NT2/D1 (cell line): ENCODE measurements at regions not wholly inside any gene's neighbourhood (a gene's known extent, or its start where the extent isn't known, plus 50 kb on each side); places are given as distances from the start of the nearest gene placed in this dataset.

Experiments
- DNase-seq: peaks from one replicate; pipeline ENCODE4 v3.0.0-alpha.2; 2011; ENCODE audit warnings: low read depth, low spot score
- H3K27me3 ChIP-seq: 2 replicates; pipeline ENCODE4 v1.6.0; 2011; ENCODE audit warnings: mild to moderate bottlenecking; ENCODE audit not compliant: insufficient read length, insufficient read depth
- H3K36me3 ChIP-seq: 2 replicates; pipeline ENCODE4 v1.6.1; 2011; ENCODE audit warnings: mild to moderate bottlenecking, low read length, mixed read lengths; ENCODE audit not compliant: insufficient read depth, insufficient read length
- H3K4me1 ChIP-seq: 2 replicates; pipeline ENCODE4 v1.5.1; 2011; ENCODE audit not compliant: insufficient read depth, insufficient read length
- H3K4me3 ChIP-seq: 2 replicates; pipeline ENCODE4 v1.5.1; 2011; ENCODE audit warnings: low read depth; ENCODE audit not compliant: insufficient read length
- H3K9ac ChIP-seq: 2 replicates; pipeline ENCODE4 v1.6.0; 2011; ENCODE audit warnings: low read depth; ENCODE audit not compliant: insufficient read length
- H3K9me3 ChIP-seq: 2 replicates; pipeline ENCODE4 v1.5.1; 2011; ENCODE audit warnings: mild to moderate bottlenecking, low read length; ENCODE audit not compliant: insufficient read depth
- SUZ12 ChIP-seq: IDR thresholded peaks from 2 replicates; pipeline ENCODE4 v1.6.1; 2011; ENCODE audit not compliant: insufficient read length, insufficient read depth; ENCODE audit errors: extremely low read depth
- YY1 ChIP-seq: IDR thresholded peaks from 2 replicates; pipeline ENCODE4 v1.6.1; 2011; ENCODE audit not compliant: insufficient read length, insufficient read depth
- ZNF274 ChIP-seq: IDR thresholded peaks from 2 replicates; pipeline ENCODE4 v1.6.1; 2011; ENCODE audit warnings: mild to moderate bottlenecking, low read depth, low read length

DNA sequence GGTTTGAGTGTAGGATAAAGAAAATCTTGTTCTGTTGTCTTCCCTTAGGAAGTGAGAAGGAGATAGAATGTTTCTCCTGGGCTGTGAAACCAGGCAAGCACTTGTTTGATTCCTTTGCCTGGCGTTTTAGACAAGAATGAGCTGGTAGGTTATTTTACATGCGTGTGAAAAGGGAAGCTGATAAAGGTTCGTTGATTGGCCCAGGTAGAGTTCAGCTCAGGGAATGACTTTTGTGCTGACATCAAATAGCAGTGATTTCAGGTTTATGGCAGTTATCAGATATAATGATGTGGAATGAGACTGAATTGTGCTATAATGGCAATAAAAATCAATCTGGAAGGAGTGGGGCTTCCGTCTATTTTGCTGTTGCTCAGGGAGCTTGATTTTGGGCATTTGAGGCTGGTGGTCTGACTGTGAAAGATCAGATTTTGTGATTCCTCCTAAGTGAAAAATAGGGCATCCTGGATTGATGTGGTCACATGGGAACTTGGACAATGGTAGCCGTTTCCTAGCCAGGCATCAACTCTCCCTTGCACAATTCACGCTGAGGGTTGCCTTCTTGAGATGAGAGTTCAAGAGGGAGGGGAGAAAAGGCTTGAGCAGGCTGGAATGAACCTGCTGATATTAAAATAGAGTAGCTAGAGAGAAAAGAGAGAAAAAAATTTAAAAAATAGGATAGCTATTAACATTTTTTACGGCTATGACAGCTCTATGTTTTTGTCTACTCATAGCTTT lies 388.9 kb downstream of the EDEM1 start:
- Histone ChIP-seq H3K27me3 (no peaks in the 10 kb centered on the region), H3K4me3 (no peak overlapping the region), H3K4me1 (no peaks in the 10 kb centered on the region), H3K9ac (no peak overlapping the region), H3K9me3 (no peaks in the 10 kb centered on the region), H3K36me3 (no peaks in the 10 kb centered on the region)
- DNase-seq, result no peak
- TF ChIP-seq ZNF274, result no peak
- TF ChIP-seq YY1, result no peak
- TF ChIP-seq SUZ12, result no peak

GRCh38 chr3:5579139-5579602 lies 391.7 kb downstream of the EDEM1 start:
- H3K4me3 ChIP-seq, result no peak overlapping the region
- no peak overlapping the region for H3K9ac ChIP-seq
- no peak for DNase-seq
- H3K9me3 ChIP-seq, result no peaks in the 10 kb centered on the region
- H3K36me3 ChIP-seq, result no peaks in the 10 kb centered on the region
- no peaks in the 10 kb centered on the region for H3K4me1 ChIP-seq
- TF ChIP-seq ZNF274, result no peak
- TF ChIP-seq SUZ12, result no peak
- no peak for TF ChIP-seq YY1
- H3K27me3 ChIP-seq, result no peaks in the 10 kb centered on the region

- TF ChIP-seq SUZ12 (no peak), ZNF274 (no peak), YY1 (no peak)
- no peak for DNase-seq
- H3K36me3 ChIP-seq, result no peaks in the 10 kb centered on the region
- H3K4me3 ChIP-seq, result no peak overlapping the region
- H3K4me1 ChIP-seq, result no peaks in the 10 kb centered on the region
- H3K27me3 ChIP-seq, result no peaks in the 10 kb centered on the region
- H3K9me3 ChIP-seq, result no peaks in the 10 kb centered on the region
- no peak overlapping the region for H3K9ac ChIP-seq
Measured at GRCh38 chr3:5579946-5580345, 392.4 kb downstream of the EDEM1 start.

- H3K27me3 ChIP-seq, result no peaks in the 10 kb centered on the region
- H3K9ac ChIP-seq, result no peak overlapping the region
- DNase-seq, result no peak
- H3K4me3 ChIP-seq, result no peak overlapping the region
- no peaks in the 10 kb centered on the region for H3K4me1 ChIP-seq
- H3K9me3 ChIP-seq, result no peaks in the 10 kb centered on the region
- no peak for TF ChIP-seq YY1
- TF ChIP-seq ZNF274, result no peak
- TF ChIP-seq SUZ12, result no peak
- no peaks in the 10 kb centered on the region for H3K36me3 ChIP-seq
Measured at GRCh38 chr3:5580826-5581225, 393.3 kb downstream of the EDEM1 start.

DNA sequence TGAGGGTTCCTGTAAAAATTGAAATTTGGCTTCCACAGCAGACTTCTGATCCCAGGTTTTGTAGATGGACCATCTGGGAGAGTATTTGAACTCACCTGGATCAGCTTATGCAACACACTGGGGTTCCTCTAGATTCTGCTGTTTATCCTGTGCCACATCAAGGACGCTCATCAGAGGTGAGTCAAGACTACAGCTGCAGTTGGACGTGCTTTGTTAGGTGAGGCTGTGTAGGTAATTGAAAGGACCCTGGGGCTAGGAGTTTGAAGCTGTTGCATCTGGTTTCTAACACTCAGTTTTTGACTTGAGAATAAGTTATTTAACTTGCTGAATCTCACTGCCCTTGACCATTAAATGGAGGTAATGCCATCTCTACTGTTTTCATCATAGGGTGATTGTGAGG lies 394.2 kb downstream of the EDEM1 start:
- no peaks in the 10 kb centered on the region for H3K36me3 ChIP-seq
- no peaks in the 10 kb centered on the region for H3K9me3 ChIP-seq
- no peaks in the 10 kb centered on the region for H3K27me3 ChIP-seq
- no peak overlapping the region for H3K4me3 ChIP-seq
- no peak for TF ChIP-seq SUZ12
- no peak for TF ChIP-seq YY1
- no peak for TF ChIP-seq ZNF274
- no peak overlapping the region for H3K9ac ChIP-seq
- H3K4me1 ChIP-seq, result no peaks in the 10 kb centered on the region
- DNase-seq, result no peak

- H3K36me3 ChIP-seq, result no peaks in the 10 kb centered on the region
- H3K9me3 ChIP-seq, result no peaks in the 10 kb centered on the region
- no peak for TF ChIP-seq ZNF274
- no peak for TF ChIP-seq SUZ12
- TF ChIP-seq YY1, result no peak
- no peak overlapping the region for H3K4me3 ChIP-seq
- no peak for DNase-seq
- H3K4me1 ChIP-seq, result no peaks in the 10 kb centered on the region
- H3K27me3 ChIP-seq, result no peaks in the 10 kb centered on the region
- no peak overlapping the region for H3K9ac ChIP-seq
Measured at GRCh38 chr3:5583920-5584319, 396.4 kb downstream of the EDEM1 start.

DNA sequence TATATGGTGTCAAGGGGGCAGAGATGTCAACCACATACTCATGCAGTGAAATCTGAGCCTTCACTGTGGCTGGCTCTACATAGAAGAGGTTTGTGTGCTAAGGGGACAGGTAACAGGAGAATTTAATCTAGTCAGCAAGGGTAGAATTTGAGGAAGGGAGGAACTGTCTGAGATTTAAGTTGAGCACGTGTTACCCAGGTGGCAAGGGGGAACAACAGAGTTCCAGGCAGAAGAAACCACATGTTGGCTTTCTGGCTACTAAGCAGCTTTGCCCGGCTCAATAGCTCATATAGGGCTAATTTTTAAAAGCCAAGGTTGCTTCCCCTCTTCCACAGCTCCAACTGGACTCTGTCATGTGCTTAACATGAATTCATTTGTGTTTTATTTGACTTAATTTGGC lies 397.6 kb downstream of the EDEM1 start:
- H3K9me3 ChIP-seq, result no peaks in the 10 kb centered on the region
- no peak for TF ChIP-seq ZNF274
- TF ChIP-seq YY1, result no peak
- no peak for TF ChIP-seq SUZ12
- H3K27me3 ChIP-seq, result no peaks in the 10 kb centered on the region
- DNase-seq, result no peak
- H3K4me3 ChIP-seq, result no peak overlapping the region
- H3K9ac ChIP-seq, result no peak overlapping the region
- H3K4me1 ChIP-seq, result no peaks in the 10 kb centered on the region
- H3K36me3 ChIP-seq, result no peaks in the 10 kb centered on the region
